HUES64 (cell line): ENCODE measurements at regions not wholly inside any gene's neighbourhood (a gene's known extent, or its start where the extent isn't known, plus 50 kb on each side); places are given as distances from the start of the nearest gene placed in this dataset.
"Not testable (repeated sequence)": the region's sequence is repeated elsewhere in the genome, so short reads cannot be mapped to it uniquely, and the experiment has no call there.

ENCODE experiments used
- H3K27ac ChIP-seq: 2 replicates; pipeline ENCODE4 v1.7.0; 2013; ENCODE audit warnings: low read depth, low read length, inconsistent platforms
- H3K27me3 ChIP-seq: 2 replicates; pipeline ENCODE4 v1.6.1; 2013; ENCODE audit warnings: mild to moderate bottlenecking, low read length; ENCODE audit not compliant: insufficient read depth
- H3K36me3 ChIP-seq: 2 replicates; pipeline ENCODE4 v1.6.1; 2013; ENCODE audit warnings: mild to moderate bottlenecking, low read length; ENCODE audit not compliant: insufficient read depth
- H3K4me1 ChIP-seq: 2 replicates; pipeline ENCODE4 v1.6.1; 2013; ENCODE audit warnings: mild to moderate bottlenecking, low read length, moderate library complexity; ENCODE audit not compliant: insufficient read depth
- H3K4me3 ChIP-seq: 2 replicates; pipeline ENCODE4 v1.5.1; 2013; ENCODE audit warnings: mild to moderate bottlenecking, low read length, moderate library complexity
- H3K9ac ChIP-seq: 2 replicates; pipeline ENCODE4 v1.6.1; 2013; ENCODE audit warnings: mild to moderate bottlenecking, low read depth, low read length
- H3K9me3 ChIP-seq: 2 replicates; pipeline ENCODE4 v1.6.1; 2013; ENCODE audit warnings: low read depth, low read length; ENCODE audit not compliant: insufficient read depth
- WGBS: fragments of 150-250, 120-280 bp; methylation state at CpG from one replicate; pipeline ENCODE4 v1.1.7; 2013; ENCODE audit warnings: missing lambda C conversion rate; 5-methylcytosine and 5-hydroxymethylcytosine counted together

GRCh38 chr9:22916148-22916547 is 469.5 kb downstream of the DMRTA1 start:
- Histone ChIP-seq H3K9me3 (no peaks in the 10 kb centered on the region), H3K36me3 (no peaks in the 10 kb centered on the region), H3K4me3 (no peak overlapping the region), H3K9ac (no peak overlapping the region), H3K4me1 (peaks cover 13% of the 10 kb centered on the region), H3K27me3 (no peaks in the 10 kb centered on the region), H3K27ac (no peak overlapping the region)
- no CpG with 5 or more reads among the region's 2 CpGs for WGBS

GRCh38 chr9:22919423-22919822 is 472.8 kb downstream of the DMRTA1 start:
- H3K9me3 ChIP-seq: no peaks in the 10 kb centered on the region
- H3K4me1 ChIP-seq: no peaks in the 10 kb centered on the region
- no peaks in the 10 kb centered on the region for H3K27me3 ChIP-seq
- H3K27ac ChIP-seq: no peak overlapping the region
- H3K9ac ChIP-seq: no peak overlapping the region
- H3K36me3 ChIP-seq: no peaks in the 10 kb centered on the region
- WGBS: 89% methylated on average over 1 of the region's 1 CpG
- H3K4me3 ChIP-seq: no peak overlapping the region

- no peaks in the 10 kb centered on the region for H3K4me1 ChIP-seq
- H3K9me3 ChIP-seq: no peaks in the 10 kb centered on the region
- no peak overlapping the region for H3K27ac ChIP-seq
- H3K9ac ChIP-seq: no peak overlapping the region
- WGBS: 93% methylated on average over 3 of the region's 3 CpGs
- no peak overlapping the region for H3K4me3 ChIP-seq
- H3K27me3 ChIP-seq: no peaks in the 10 kb centered on the region
- no peaks in the 10 kb centered on the region for H3K36me3 ChIP-seq
Observed at GRCh38 chr9:22921742-22922141, 475.1 kb downstream of the DMRTA1 start.

GRCh38 chr9:22922222-22922621 is 475.6 kb downstream of the DMRTA1 start:
- Histone ChIP-seq H3K9ac (no peak overlapping the region), H3K4me3 (no peak overlapping the region), H3K27me3 (no peaks in the 10 kb centered on the region), H3K9me3 (no peaks in the 10 kb centered on the region), H3K36me3 (no peaks in the 10 kb centered on the region), H3K27ac (no peak overlapping the region), H3K4me1 (no peaks in the 10 kb centered on the region)
- 97% methylated on average over 4 of the region's 4 CpGs for WGBS

DNA sequence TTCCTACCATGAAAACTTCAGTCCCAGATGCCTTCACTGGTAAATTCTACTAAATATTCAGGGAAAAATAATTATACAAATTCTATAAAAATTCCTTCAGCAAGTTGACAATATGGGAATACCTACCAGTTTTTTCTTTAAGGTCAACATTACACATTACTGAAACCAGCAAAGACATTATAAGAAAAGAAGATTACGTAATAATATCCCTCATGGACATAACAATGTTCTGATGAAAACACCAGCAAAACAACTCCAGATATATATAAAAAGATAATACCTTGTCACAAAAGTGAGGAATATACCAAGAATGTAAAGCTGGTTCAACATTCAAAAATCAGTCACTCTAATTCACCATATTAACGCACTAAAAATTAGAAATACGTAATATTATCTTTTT is 507.9 kb downstream of the DMRTA1 start:
- Histone ChIP-seq H3K9me3 (no peaks in the 10 kb centered on the region), H3K4me1 (peaks cover 8% of the 10 kb centered on the region; the same call in 1 of the 2 replicates), H3K36me3 (no peaks in the 10 kb centered on the region), H3K9ac (no peak overlapping the region), H3K4me3 (no peak overlapping the region), H3K27ac (no peak overlapping the region), H3K27me3 (no peaks in the 10 kb centered on the region)
- WGBS: 98% methylated on average over 3 of the region's 3 CpGs

DNA sequence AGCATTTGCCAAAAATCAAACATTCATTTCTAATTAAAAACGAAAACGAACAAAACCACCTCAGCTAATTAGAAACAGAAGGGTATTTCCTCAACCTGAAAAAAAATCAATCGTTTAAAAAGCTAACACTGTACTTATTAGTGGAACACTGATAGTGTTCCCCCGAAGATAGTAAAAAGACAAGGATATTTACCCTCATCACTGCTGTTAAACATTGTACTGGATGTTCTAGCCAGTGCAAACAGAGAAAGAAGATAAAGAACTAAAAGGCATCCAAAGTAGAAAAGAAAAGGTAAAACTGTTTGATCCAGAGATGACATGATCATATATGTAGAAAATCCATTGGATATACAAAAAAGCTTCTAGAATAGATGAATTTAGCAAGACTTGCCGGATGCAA is 508.3 kb downstream of the DMRTA1 start:
- H3K4me1 ChIP-seq: peaks cover 8% of the 10 kb centered on the region; the same call in 1 of the 2 replicates
- no peak overlapping the region for H3K27ac ChIP-seq
- no peaks in the 10 kb centered on the region for H3K36me3 ChIP-seq
- H3K9ac ChIP-seq: no peak overlapping the region
- H3K27me3 ChIP-seq: no peaks in the 10 kb centered on the region
- H3K4me3 ChIP-seq: no peak overlapping the region
- H3K9me3 ChIP-seq: no peaks in the 10 kb centered on the region
- 97% methylated on average over 4 of the region's 5 CpGs for WGBS

DNA sequence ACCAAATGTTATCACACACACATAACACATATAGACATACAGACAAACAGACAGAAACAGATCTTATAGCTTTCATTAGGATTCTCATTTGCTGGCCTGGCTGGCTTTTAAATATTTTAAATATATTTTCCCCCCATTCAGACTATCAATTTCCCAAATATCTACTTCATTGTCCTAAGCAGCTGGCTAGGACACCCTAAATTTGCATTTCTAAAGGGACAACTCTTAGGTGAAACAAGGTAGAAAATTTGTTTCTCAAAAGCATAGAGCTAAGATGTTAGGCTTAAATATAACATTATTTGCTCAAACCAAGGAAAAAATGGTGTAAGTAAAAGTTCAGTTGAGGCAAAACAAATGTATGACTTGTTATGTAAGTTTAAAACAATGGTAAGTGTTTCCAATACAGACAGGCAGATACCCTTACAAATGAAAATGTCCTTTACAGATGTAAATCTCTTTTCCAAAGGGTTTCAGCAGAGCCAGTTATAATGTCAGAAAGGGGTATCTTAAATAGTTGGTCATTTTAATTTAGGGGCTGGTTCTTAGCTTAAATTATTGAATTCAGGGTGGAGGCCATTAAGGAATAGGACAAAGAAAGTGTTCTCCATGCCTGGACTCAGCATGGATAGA is 522.8 kb downstream of the DMRTA1 start:
- Histone ChIP-seq H3K9me3 (no peaks in the 10 kb centered on the region), H3K9ac (no peak overlapping the region), H3K4me1 (peaks cover 34% of the 10 kb centered on the region), H3K27me3 (no peaks in the 10 kb centered on the region), H3K4me3 (no peak overlapping the region; the same call in 1 of the 2 replicates), H3K36me3 (no peaks in the 10 kb centered on the region), H3K27ac (peak overlapping the region; percentile 59; the same call in 1 of the 2 replicates)

- Histone ChIP-seq H3K4me3 (no peak overlapping the region), H3K36me3 (no peaks in the 10 kb centered on the region), H3K27me3 (no peaks in the 10 kb centered on the region), H3K4me1 (peaks cover 34% of the 10 kb centered on the region), H3K9ac (no peak overlapping the region), H3K27ac (peak overlapping the region; percentile 59; the same call in 1 of the 2 replicates), H3K9me3 (no peaks in the 10 kb centered on the region)
- 88% methylated on average over 7 of the region's 7 CpGs for WGBS
Observed at GRCh38 chr9:22970434-22970975, 523.9 kb downstream of the DMRTA1 start.

GRCh38 chr9:22975951-22976350 is 529.3 kb downstream of the DMRTA1 start:
- Histone ChIP-seq H3K9ac (no peak overlapping the region), H3K4me3 (no peak overlapping the region), H3K27me3 (no peaks in the 10 kb centered on the region), H3K27ac (no peak overlapping the region), H3K4me1 (peaks cover 5% of the 10 kb centered on the region; the same call in 1 of the 2 replicates), H3K9me3 (no peaks in the 10 kb centered on the region), H3K36me3 (no peaks in the 10 kb centered on the region)
- 93% methylated on average over 2 of the region's 3 CpGs for WGBS

DNA sequence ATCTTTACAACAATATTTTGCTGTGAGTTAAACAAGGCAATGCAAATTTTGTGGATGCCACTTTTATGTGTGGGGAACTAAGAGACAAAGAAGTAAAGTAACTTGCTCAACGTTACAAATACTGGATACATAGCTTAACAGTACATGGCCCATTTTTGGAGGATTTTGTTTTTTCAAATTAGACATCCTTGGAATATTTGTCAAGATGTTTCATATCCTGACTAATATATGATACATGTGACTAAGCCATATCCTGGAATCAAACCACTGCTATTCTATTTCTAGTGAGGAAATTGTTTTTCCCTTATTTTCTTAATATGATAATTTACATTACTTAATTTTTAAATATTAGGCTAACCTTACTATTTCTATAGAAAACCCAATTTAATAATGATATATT is 529.8 kb downstream of the DMRTA1 start:
- no peak overlapping the region for H3K4me3 ChIP-seq
- H3K27me3 ChIP-seq: no peaks in the 10 kb centered on the region
- H3K36me3 ChIP-seq: no peaks in the 10 kb centered on the region
- no peak overlapping the region for H3K27ac ChIP-seq
- H3K9ac ChIP-seq: no peak overlapping the region
- 100% methylated on average over 1 of the region's 1 CpG for WGBS
- H3K9me3 ChIP-seq: no peaks in the 10 kb centered on the region
- H3K4me1 ChIP-seq: peaks cover 4% of the 10 kb centered on the region; the same call in 1 of the 2 replicates

- H3K4me3 ChIP-seq, H3K27ac ChIP-seq, H3K4me1 ChIP-seq, H3K9ac ChIP-seq, H3K27me3 ChIP-seq, H3K9me3 ChIP-seq, H3K36me3 ChIP-seq: not testable (repeated sequence)
- 96% methylated on average over 11 of the region's 13 CpGs for WGBS
Observed at GRCh38 chr9:22980429-22980828, 533.8 kb downstream of the DMRTA1 start.

DNA sequence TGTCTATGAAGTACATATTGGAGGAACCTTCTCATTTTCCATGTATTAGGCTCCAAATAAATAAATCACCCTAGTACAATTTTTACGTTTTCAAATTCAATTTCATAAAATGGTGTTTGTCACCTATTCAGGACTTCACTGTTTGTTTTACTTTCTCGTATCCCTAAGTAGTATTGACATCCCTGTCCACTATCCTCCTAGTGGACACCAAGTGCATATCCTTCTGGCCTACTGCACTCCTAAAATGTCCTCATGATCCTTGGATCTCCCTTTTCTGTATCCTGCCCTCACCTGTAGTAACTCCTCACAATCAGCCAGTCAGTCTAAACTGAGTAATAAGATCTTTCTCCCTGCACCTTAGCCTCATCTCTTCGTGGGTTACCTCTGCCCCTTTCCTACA is 539.9 kb downstream of the DMRTA1 start:
- H3K4me3 ChIP-seq: no peak overlapping the region
- H3K4me1 ChIP-seq: no peaks in the 10 kb centered on the region
- no peak overlapping the region for H3K9ac ChIP-seq
- no peaks in the 10 kb centered on the region for H3K27me3 ChIP-seq
- no peak overlapping the region for H3K27ac ChIP-seq
- no peaks in the 10 kb centered on the region for H3K36me3 ChIP-seq
- H3K9me3 ChIP-seq: no peaks in the 10 kb centered on the region
- WGBS: 94% methylated on average over 3 of the region's 3 CpGs
